IMR-90 (cell line): ENCODE measurements at regions not wholly inside any gene's neighbourhood (a gene's known extent, or its start where the extent isn't known, plus 50 kb on each side); places are given as distances from the start of the nearest gene placed in this dataset.
"Not testable (repeated sequence)": the region's sequence is repeated elsewhere in the genome, so short reads cannot be mapped to it uniquely, and the experiment has no call there.

ENCODE experiments used
- POLR2A ChIP-seq: IDR thresholded peaks from 2 replicates; pipeline ENCODE4 v1.6.1; 2012; ENCODE audit warnings: mild to moderate bottlenecking, low read depth, low read length
- USF2 ChIP-seq: fragments of 150-350 bp; IDR thresholded peaks from 2 replicates; pipeline ENCODE4 v1.6.1; 2017; ENCODE audit warnings: mild to moderate bottlenecking, antibody characterized with exemption, low read length, low read depth

GRCh38 chr1:58169160-58169559, 377.4 kb downstream of the OMA1 start:
- not testable (repeated sequence) for TF ChIP-seq USF2, POLR2A
